GM20000 (cell line): ENCODE measurements at regions not wholly inside any gene's neighbourhood (a gene's known extent, or its start where the extent isn't known, plus 50 kb on each side); places are given as distances from the start of the nearest gene placed in this dataset.

Source experiments
- DNase-seq: peaks from one replicate; pipeline ENCODE4 v3.0.0; 2012; ENCODE audit warnings: low spot score
- CTCF ChIP-seq: IDR thresholded peaks from 2 replicates; pipeline ENCODE4 v1.5.1; 2012; ENCODE audit warnings: mild to moderate bottlenecking, control low read depth; ENCODE audit errors: extremely low read depth, missing control alignments

GRCh38 chr11:43223026-43223425 lies 88.8 kb upstream of the API5 start:
- TF ChIP-seq CTCF = no peak
- DNase-seq = no peak

- DNase-seq = no peak
- TF ChIP-seq CTCF = no peak
Measured at GRCh38 chr11:43234881-43235280, 76.9 kb upstream of the API5 start.

GRCh38 chr11:43238341-43238740 lies 73.5 kb upstream of the API5 start:
- DNase-seq = no peak
- no peak for TF ChIP-seq CTCF

- no peak for TF ChIP-seq CTCF
- DNase-seq = no peak
Measured at GRCh38 chr11:43239791-43240190, 72.0 kb upstream of the API5 start.

- no peak for TF ChIP-seq CTCF
- DNase-seq = no peak
Measured at GRCh38 chr11:43242401-43242800, 69.4 kb upstream of the API5 start.

GRCh38 chr11:43243927-43244326 lies 67.9 kb upstream of the API5 start:
- no peak for DNase-seq
- no peak for TF ChIP-seq CTCF

GRCh38 chr11:43245466-43245865 lies 66.3 kb upstream of the API5 start:
- TF ChIP-seq CTCF = no peak
- no peak for DNase-seq
